OCI-LY1 (cell line): ENCODE measurements at regions not wholly inside any gene's neighbourhood (a gene's known extent, or its start where the extent isn't known, plus 50 kb on each side); places are given as distances from the start of the nearest gene placed in this dataset.

ENCODE experiments used
- H2AFZ ChIP-seq: fragments of 200-600 bp; sonication (generic), shearing (Covaris generic); 2 replicates; pipeline ENCODE4 v1.6.0; 2014; ENCODE audit warnings: antibody characterized with exemption, mild to moderate bottlenecking, low read length
- H3F3A ChIP-seq: fragments of 200-600 bp; sonication (generic), shearing (Covaris generic); 2 replicates; pipeline ENCODE4 v1.6.0; 2014; ENCODE audit warnings: mild to moderate bottlenecking, antibody characterized with exemption, low read length, moderate library complexity; ENCODE audit not compliant: insufficient read depth
- H3K27ac ChIP-seq: fragments of 200-600 bp; sonication (generic); 2 replicates; pipeline ENCODE4 v1.5.1; 2014; ENCODE audit warnings: low read length, mixed run types, mild to moderate bottlenecking, low read depth; ENCODE audit not compliant: poor library complexity, severe bottlenecking
- H3K27me3 ChIP-seq: fragments of 200-600 bp; sonication (generic); 2 replicates; pipeline ENCODE4 v1.6.0; 2014; ENCODE audit warnings: antibody characterized with exemption, mild to moderate bottlenecking, low read length, moderate library complexity; ENCODE audit not compliant: insufficient read depth
- H3K36me3 ChIP-seq: fragments of 200-600 bp; sonication (generic); 2 replicates; pipeline ENCODE4 v1.6.1; 2014; ENCODE audit warnings: mild to moderate bottlenecking, antibody characterized with exemption, low read length, moderate library complexity, mixed read lengths; ENCODE audit not compliant: insufficient read depth
- H3K4me1 ChIP-seq: fragments of 200-600 bp; sonication (generic); 2 replicates; pipeline ENCODE4 v1.5.1; 2014; ENCODE audit warnings: mild to moderate bottlenecking, low read length, moderate library complexity; ENCODE audit not compliant: insufficient read depth, severe bottlenecking
- H3K4me2 ChIP-seq: fragments of 200-600 bp; sonication (generic), shearing (Covaris generic); 2 replicates; pipeline ENCODE4 v1.6.1; 2014; ENCODE audit warnings: low read length
- H3K4me3 ChIP-seq: fragments of 200-600 bp; sonication (generic); 2 replicates; pipeline ENCODE4 v1.5.1; 2014; ENCODE audit warnings: low read length, low read depth, mild to moderate bottlenecking, mixed read lengths; ENCODE audit not compliant: poor library complexity, severe bottlenecking
- H3K79me2 ChIP-seq: fragments of 200-600 bp; shearing (Covaris generic); 2 replicates; pipeline ENCODE4 v1.6.1; 2016; ENCODE audit warnings: mixed run types, low read length, mixed read lengths; ENCODE audit not compliant: insufficient read depth
- H3K9ac ChIP-seq: fragments of 200-600 bp; sonication (generic), shearing (Covaris generic); 2 replicates; pipeline ENCODE4 v1.6.1; 2014; ENCODE audit warnings: mild to moderate bottlenecking, low read length, mixed read lengths
- H3K9me2 ChIP-seq: fragments of 200-600 bp; sonication (generic), shearing (Covaris generic); 2 replicates; pipeline ENCODE4 v1.6.1; 2014; ENCODE audit warnings: low read depth, mild to moderate bottlenecking, low read length, mixed read lengths
- H3K9me3 ChIP-seq: fragments of 200-600 bp; shearing (Covaris generic); 2 replicates; pipeline ENCODE4 v1.6.1; 2014; ENCODE audit warnings: low read length, mixed read lengths
- H4K20me1 ChIP-seq: fragments of 200-600 bp; sonication (generic), shearing (Covaris generic); 2 replicates; pipeline ENCODE4 v1.6.0; 2016; ENCODE audit warnings: mild to moderate bottlenecking, low read length; ENCODE audit not compliant: insufficient read depth
- CTCF ChIP-seq: fragments of 200-600 bp; sonication (generic), shearing (Covaris generic); IDR thresholded peaks from 2 replicates; pipeline ENCODE4 v1.5.1; 2017; ENCODE audit warnings: mild to moderate bottlenecking, antibody characterized with exemption, low read length, moderate library complexity, mixed read lengths
- EZH2 ChIP-seq: fragments of 200-600 bp; sonication (generic), shearing (Covaris generic); IDR thresholded peaks from 2 replicates; pipeline ENCODE4 v1.8.0; 2017; ENCODE audit warnings: borderline replicate concordance, mixed run types, mild to moderate bottlenecking, antibody characterized with exemption, low read length, moderate library complexity, mixed read lengths

DNA sequence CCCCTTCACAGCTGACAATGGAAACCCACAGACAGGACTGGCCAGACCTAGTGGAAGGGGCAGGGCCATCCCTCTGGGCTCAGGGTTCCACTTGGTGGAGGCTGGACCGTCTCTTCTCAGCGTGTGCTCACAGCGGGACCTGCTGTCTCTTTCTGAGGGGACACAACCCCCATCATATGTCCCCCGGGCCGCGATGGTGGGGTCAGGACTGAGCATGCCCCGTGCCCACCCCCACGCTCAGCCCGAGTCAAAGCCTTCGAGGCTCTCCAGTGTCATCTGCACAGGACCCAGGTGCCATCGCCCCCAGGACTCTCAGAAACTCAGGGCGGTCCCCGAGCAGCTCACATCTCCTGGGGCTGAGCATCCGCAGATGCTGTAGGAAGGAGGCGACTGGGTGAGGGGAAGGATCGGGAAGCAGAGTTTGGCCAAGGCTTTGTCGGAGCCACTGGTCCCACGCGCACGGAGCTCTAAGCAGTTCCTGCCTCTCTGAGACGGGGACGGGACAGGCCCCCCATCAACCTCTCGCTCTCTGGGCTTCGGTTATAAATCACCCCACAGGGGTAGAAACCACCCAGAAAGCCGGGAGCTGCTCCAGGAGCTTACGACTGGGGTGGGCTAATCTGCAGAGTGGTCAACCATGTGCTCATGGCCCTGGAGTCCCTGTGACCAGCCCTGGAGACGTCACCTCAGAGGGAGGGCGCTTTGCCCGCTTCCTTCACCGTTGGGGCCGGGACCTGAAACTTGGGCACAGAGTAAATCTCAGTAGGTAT lies 183.4 kb upstream of the SULF2 start:
- Histone ChIP-seq H3K4me1 (no peaks in the 10 kb centered on the region), H3K36me3 (no peaks in the 10 kb centered on the region), H4K20me1 (no peaks in the 10 kb centered on the region), H3K9me2 (no peaks in the 10 kb centered on the region), H3K27me3 (no peaks in the 10 kb centered on the region; the same call in 1 of the 2 replicates), H3K9ac (no peak overlapping the region), H3K4me3 (no peak overlapping the region), H3K9me3 (no peaks in the 10 kb centered on the region), H3K27ac (no peak overlapping the region), H2AFZ (no peak overlapping the region), H3K79me2 (no peaks in the 10 kb centered on the region), H3K4me2 (no peak overlapping the region), H3F3A (no peaks in the 10 kb centered on the region)
- TF ChIP-seq CTCF (no peak), EZH2 (no peak)

GRCh38 chr20:47964149-47964548 lies 178.9 kb upstream of the SULF2 start:
- H3K4me3 ChIP-seq, result no peak overlapping the region
- H3K4me1 ChIP-seq, result no peaks in the 10 kb centered on the region
- H3K9me2 ChIP-seq, result no peaks in the 10 kb centered on the region
- H4K20me1 ChIP-seq, result no peaks in the 10 kb centered on the region
- H3K4me2 ChIP-seq, result no peak overlapping the region
- H3K27me3 ChIP-seq, result no peaks in the 10 kb centered on the region; the same call in 1 of the 2 replicates
- no peaks in the 10 kb centered on the region for H3K79me2 ChIP-seq
- no peaks in the 10 kb centered on the region for H3K36me3 ChIP-seq
- H3K27ac ChIP-seq, result no peak overlapping the region
- H3F3A ChIP-seq, result no peaks in the 10 kb centered on the region
- H3K9me3 ChIP-seq, result no peaks in the 10 kb centered on the region
- no peak overlapping the region for H3K9ac ChIP-seq
- TF ChIP-seq EZH2 (no peak), CTCF (no peak)
- H2AFZ ChIP-seq, result no peak overlapping the region

DNA sequence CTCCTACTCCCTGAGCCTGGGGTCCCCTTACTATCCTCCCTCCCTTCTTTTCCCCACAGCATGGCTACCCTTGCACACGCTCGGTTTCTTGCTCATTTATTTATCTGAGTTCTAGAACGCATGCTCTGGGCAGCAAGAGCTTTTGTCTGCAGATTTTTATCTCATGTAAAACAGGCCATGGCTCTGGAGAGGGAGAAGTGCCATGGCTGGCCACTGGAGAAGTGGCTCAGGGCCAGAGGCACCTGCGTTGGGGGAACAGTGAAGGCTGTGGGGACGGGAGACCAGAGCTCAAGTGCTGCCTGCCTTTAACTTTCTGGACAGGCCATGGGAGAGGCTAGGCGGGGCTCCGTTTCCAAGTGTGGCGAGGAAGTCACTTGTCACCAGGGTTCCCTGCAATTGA lies 177.7 kb upstream of the SULF2 start:
- Histone ChIP-seq H2AFZ (no peak overlapping the region), H3K79me2 (no peaks in the 10 kb centered on the region), H3K9me3 (no peaks in the 10 kb centered on the region), H3K4me2 (no peak overlapping the region), H3K9me2 (no peaks in the 10 kb centered on the region), H3K4me1 (no peaks in the 10 kb centered on the region), H4K20me1 (no peaks in the 10 kb centered on the region), H3K4me3 (no peak overlapping the region), H3K27me3 (no peaks in the 10 kb centered on the region; the same call in 1 of the 2 replicates), H3F3A (no peaks in the 10 kb centered on the region), H3K9ac (no peak overlapping the region), H3K27ac (no peak overlapping the region), H3K36me3 (no peaks in the 10 kb centered on the region)
- no peak for TF ChIP-seq CTCF
- TF ChIP-seq EZH2, result no peak
